ENCODE measurements at regions not wholly inside any gene's neighbourhood (a gene's known extent, or its start where the extent isn't known, plus 50 kb on each side); places are given as distances from the start of the nearest gene placed in this dataset.

GRCh38 chr10:131779661-131780394 is 121.0 kb upstream of the PPP2R2D start:
- TF ChIP-seq CTCF (IDR thresholded peaks at IDR 0.05; ENCODE audit: insufficient read depth, low read depth, low read length), result no peak
- DNase-seq (ENCODE audit: low read depth), result no peak
- H3K4me3 ChIP-seq (ENCODE audit: low read depth, low read length), result no peak overlapping the region

- TF ChIP-seq CTCF (IDR thresholded peaks at IDR 0.05; ENCODE audit: insufficient read depth, low read depth, low read length), result no peak
- no peak overlapping the region for H3K4me3 ChIP-seq (ENCODE audit: low read depth, low read length)
- DNase-seq (ENCODE audit: low read depth), result no peak
These were observed 119.7 kb upstream of the PPP2R2D start for GRCh38 chr10:131781076-131781475.

GRCh38 chr10:131781791-131782190 is 119.0 kb upstream of the PPP2R2D start:
- TF ChIP-seq CTCF (IDR thresholded peaks at IDR 0.05; ENCODE audit: insufficient read depth, low read depth, low read length), result no peak
- DNase-seq (ENCODE audit: low read depth), result no peak

GRCh38 chr10:131784363-131785120 is 116.3 kb upstream of the PPP2R2D start:
- no peak for TF ChIP-seq CTCF (IDR thresholded peaks at IDR 0.05; ENCODE audit: insufficient read depth, low read depth, low read length)

More at GRCh38 chr10:131781791-131782190, 119.0 kb upstream of the PPP2R2D start:
- H3K4me3 ChIP-seq (ENCODE audit: low read depth, low read length), result no peak overlapping the region

GRCh38 chr10:131785121-131785460 is 115.7 kb upstream of the PPP2R2D start:
- H3K4me3 ChIP-seq (ENCODE audit: low read depth, low read length), result no peak overlapping the region
- no peak for DNase-seq (ENCODE audit: low read depth)
- TF ChIP-seq CTCF (IDR thresholded peaks at IDR 0.05; ENCODE audit: insufficient read depth, low read depth, low read length), result no peak

More at GRCh38 chr10:131784363-131785120, 116.3 kb upstream of the PPP2R2D start:
- DNase-seq (ENCODE audit: low read depth), result no peak
- H3K4me3 ChIP-seq (ENCODE audit: low read depth, low read length), result no peak overlapping the region

GRCh38 chr10:131786756-131787605 is 113.8 kb upstream of the PPP2R2D start:
- DNase-seq (ENCODE audit: low read depth), result peak; percentile 19
- peak; percentile 50 for TF ChIP-seq CTCF (IDR thresholded peaks at IDR 0.05; ENCODE audit: insufficient read depth, low read depth, low read length)
- no peak overlapping the region for H3K4me3 ChIP-seq (ENCODE audit: low read depth, low read length)

Measured in fibroblast of villous mesenchyme (primary cell).